Hepatocyte (in vitro differentiated cells): ENCODE measurements at regions not wholly inside any gene's neighbourhood (a gene's known extent, or its start where the extent isn't known, plus 50 kb on each side); places are given as distances from the start of the nearest gene placed in this dataset.
"Not testable (repeated sequence)": the region's sequence is repeated elsewhere in the genome, so short reads cannot be mapped to it uniquely, and the experiment has no call there.

ENCODE experiments used
- DNase-seq: peaks from one replicate; pipeline ENCODE4 v3.0.0-alpha.2; 2016; ENCODE audit warnings: low spot score
- H2AFZ ChIP-seq: fragments of 200-600 bp; sonication (generic); 2 replicates; pipeline ENCODE4 v1.6.0; 2016; ENCODE audit warnings: antibody characterized with exemption, mild to moderate bottlenecking
- H3K27ac ChIP-seq: fragments of 200-600 bp; sonication (generic); 2 replicates; pipeline ENCODE4 v1.5.1; 2016; ENCODE audit warnings: mild to moderate bottlenecking
- H3K27me3 ChIP-seq: fragments of 200-600 bp; sonication (generic); 2 replicates; pipeline ENCODE4 v1.6.1; 2016
- H3K36me3 ChIP-seq: fragments of 200-600 bp; sonication (generic); replicated peaks from 2 replicates; pipeline ENCODE4 v1.5.1; 2016; ENCODE audit warnings: low read depth; ENCODE audit not compliant: insufficient read depth
- H3K4me1 ChIP-seq: fragments of 200-600 bp; sonication (generic); 2 replicates; pipeline ENCODE4 v1.5.1; 2016; ENCODE audit warnings: mild to moderate bottlenecking, moderate library complexity; ENCODE audit not compliant: insufficient read depth
- H3K4me2 ChIP-seq: fragments of 200-600 bp; sonication (generic); 2 replicates; pipeline ENCODE4 v1.6.0; 2016
- H3K4me3 ChIP-seq: fragments of 200-600 bp; sonication (generic); 2 replicates; pipeline ENCODE4 v1.5.1; 2016; ENCODE audit warnings: mild to moderate bottlenecking
- H3K79me2 ChIP-seq: fragments of 200-600 bp; sonication (generic); 2 replicates; pipeline ENCODE4 v1.6.0; 2017; ENCODE audit warnings: mild to moderate bottlenecking
- H3K9me2 ChIP-seq: fragments of 200-600 bp; sonication (generic); replicated peaks from 2 replicates; pipeline ENCODE4 v1.6.0; 2017; ENCODE audit warnings: mild to moderate bottlenecking; ENCODE audit not compliant: insufficient read depth
- H3K9me3 ChIP-seq: fragments of 200-600 bp; sonication (generic); 2 replicates; pipeline ENCODE4 v1.5.1; 2016; ENCODE audit warnings: low read depth, mild to moderate bottlenecking
- H4K20me1 ChIP-seq: fragments of 200-600 bp; sonication (generic); 2 replicates; pipeline ENCODE4 v1.6.0; 2016; ENCODE audit warnings: mild to moderate bottlenecking; ENCODE audit not compliant: insufficient read depth, poor library complexity, severe bottlenecking
- CTCF ChIP-seq: fragments of 200-600 bp; sonication (generic); IDR thresholded peaks from 2 replicates; pipeline ENCODE4 v1.5.1; 2016; ENCODE audit warnings: antibody characterized with exemption, mild to moderate bottlenecking; ENCODE audit not compliant: poor library complexity
- EZH2 ChIP-seq: fragments of 200-600 bp; sonication (generic); IDR thresholded peaks from 2 replicates; pipeline ENCODE4 v1.6.1; 2016; ENCODE audit warnings: antibody characterized with exemption, mild to moderate bottlenecking, borderline replicate concordance
- EZH2phosphoT487 ChIP-seq: fragments of 200-600 bp; sonication (generic); IDR thresholded peaks from one replicate; pipeline ENCODE4 v1.6.1; 2018; ENCODE audit warnings: antibody characterized with exemption, mild to moderate bottlenecking, low read depth, moderate library complexity; ENCODE audit not compliant: unreplicated experiment, severe bottlenecking
- WGBS: methylation state at CpG from one replicate; pipeline ENCODE4 v1.1.6; 2016; ENCODE audit warnings: low lambda C conversion rate; ENCODE audit errors: missing lambda C conversion rate; 5-methylcytosine and 5-hydroxymethylcytosine counted together

DNA sequence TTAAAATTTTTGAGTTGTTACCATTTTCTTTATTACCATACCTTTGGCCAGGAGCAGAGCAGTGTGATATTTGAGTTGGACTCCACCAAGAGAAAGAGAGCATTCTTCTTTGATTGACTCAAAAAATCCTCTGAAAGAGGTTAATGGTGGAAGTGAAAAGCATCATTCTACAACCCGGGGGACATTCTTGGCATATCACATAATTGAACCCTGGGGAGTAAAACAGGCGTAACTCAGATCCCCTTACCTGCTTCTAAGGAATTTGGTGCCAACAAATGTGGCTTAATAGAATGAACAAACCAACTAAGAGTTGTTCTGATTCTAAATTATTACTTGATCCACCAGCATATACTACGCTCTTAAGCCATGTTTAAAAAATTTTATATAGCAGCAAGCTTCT lies 351.1 kb upstream of the DEPDC1 start:
- TF ChIP-seq CTCF: no peak
- no peak for TF ChIP-seq EZH2
- H3K4me3 ChIP-seq: no peak overlapping the region
- H3K27me3 ChIP-seq: no peaks in the 10 kb centered on the region
- no peaks in the 10 kb centered on the region for H3K4me1 ChIP-seq
- no peak for DNase-seq
- no peaks in the 10 kb centered on the region for H3K9me2 ChIP-seq
- no peak overlapping the region for H3K4me2 ChIP-seq
- H3K36me3 ChIP-seq: no peaks in the 10 kb centered on the region
- H2AFZ ChIP-seq: no peak overlapping the region
- H4K20me1 ChIP-seq: no peaks in the 10 kb centered on the region
- H3K79me2 ChIP-seq: no peaks in the 10 kb centered on the region
- no peaks in the 10 kb centered on the region for H3K9me3 ChIP-seq
- H3K27ac ChIP-seq: no peak overlapping the region
- WGBS: 84% methylated on average over 3 of the region's 3 CpGs

- no peaks in the 10 kb centered on the region for H4K20me1 ChIP-seq
- H3K27ac ChIP-seq: no peak overlapping the region
- H3K79me2 ChIP-seq: no peaks in the 10 kb centered on the region
- H3K4me3 ChIP-seq: no peak overlapping the region
- no peaks in the 10 kb centered on the region for H3K27me3 ChIP-seq
- no peaks in the 10 kb centered on the region for H3K9me2 ChIP-seq
- H3K36me3 ChIP-seq: no peaks in the 10 kb centered on the region
- 98% methylated on average over 2 of the region's 2 CpGs for WGBS
- no peak overlapping the region for H2AFZ ChIP-seq
- H3K4me1 ChIP-seq: no peaks in the 10 kb centered on the region
- no peaks in the 10 kb centered on the region for H3K9me3 ChIP-seq
- DNase-seq: no peak
- TF ChIP-seq EZH2phosphoT487 (no peak), EZH2 (no peak), CTCF (no peak)
- no peak overlapping the region for H3K4me2 ChIP-seq
Measured at GRCh38 chr1:68868606-68869005, 371.7 kb upstream of the DEPDC1 start.

- no peak for TF ChIP-seq EZH2
- TF ChIP-seq CTCF: no peak
- TF ChIP-seq EZH2phosphoT487: no peak
- H2AFZ ChIP-seq: no peak overlapping the region
- no peaks in the 10 kb centered on the region for H3K36me3 ChIP-seq
- H4K20me1 ChIP-seq: no peaks in the 10 kb centered on the region
- no peaks in the 10 kb centered on the region for H3K4me1 ChIP-seq
- no peak overlapping the region for H3K27ac ChIP-seq
- WGBS: 79% methylated on average over 2 of the region's 2 CpGs
- H3K9me3 ChIP-seq: no peaks in the 10 kb centered on the region
- no peaks in the 10 kb centered on the region for H3K9me2 ChIP-seq
- H3K4me3 ChIP-seq: no peak overlapping the region
- no peak overlapping the region for H3K4me2 ChIP-seq
- no peaks in the 10 kb centered on the region for H3K79me2 ChIP-seq
- H3K27me3 ChIP-seq: no peaks in the 10 kb centered on the region
- DNase-seq: no peak
Measured at GRCh38 chr1:68873144-68873543, 376.3 kb upstream of the DEPDC1 start.

DNA sequence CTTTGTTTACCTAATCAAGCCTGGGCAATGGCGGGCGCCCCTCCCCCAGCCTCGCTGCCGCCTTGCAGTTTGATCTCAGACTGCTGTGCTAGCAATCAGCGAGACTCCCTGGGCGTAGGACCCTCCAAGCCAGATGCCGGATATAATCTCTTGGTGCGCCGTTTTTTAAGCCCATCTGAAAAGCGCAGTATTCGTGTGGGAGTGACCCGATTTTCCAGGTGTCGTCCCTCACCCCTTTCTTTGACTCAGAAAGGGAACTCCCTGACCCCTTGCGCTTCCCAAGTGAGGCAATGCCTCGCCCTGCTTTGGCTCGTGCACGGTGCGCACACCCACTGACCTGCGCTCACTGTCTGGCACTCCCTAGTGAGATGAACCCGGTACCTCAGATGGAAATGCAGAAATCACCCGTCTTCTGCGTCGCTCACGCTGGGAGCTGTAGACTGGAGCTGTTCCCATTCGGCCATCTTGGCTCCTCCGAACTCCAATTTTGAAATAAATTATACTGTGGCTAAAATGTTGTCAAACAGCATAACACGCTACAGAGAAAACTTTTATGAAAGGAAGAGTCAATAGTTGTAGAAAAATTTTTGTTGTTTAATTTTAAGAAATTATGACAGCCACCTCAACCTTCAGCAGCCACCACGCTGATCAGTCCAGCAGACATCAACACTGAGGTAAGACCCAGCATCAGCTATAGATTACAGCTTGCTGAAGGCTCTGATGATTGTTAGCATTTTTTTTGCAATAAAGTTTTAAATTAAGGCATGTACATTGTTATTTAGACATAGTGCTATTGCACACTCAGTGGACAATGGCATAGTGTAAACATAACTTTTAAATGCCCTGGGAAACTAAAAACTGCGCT lies 384.7 kb upstream of the DEPDC1 start:
- H3K79me2 ChIP-seq, H2AFZ ChIP-seq, H3K4me1 ChIP-seq, H3K4me3 ChIP-seq, H3K9me3 ChIP-seq, H3K27ac ChIP-seq, H3K4me2 ChIP-seq, H4K20me1 ChIP-seq, DNase-seq, H3K27me3 ChIP-seq, H3K9me2 ChIP-seq, H3K36me3 ChIP-seq: not testable (repeated sequence)
- 81% methylated on average over 29 of the region's 29 CpGs for WGBS
